Stimulated activated CD4-positive, alpha-beta T cell treated with anti-CD3 and anti-CD28 coated beads, Interleukin-1b, Interleukin-23, amount 100 ng/mL, for 24 hours (primary cell): ENCODE measurements at regions not wholly inside any gene's neighbourhood (a gene's known extent, or its start where the extent isn't known, plus 50 kb on each side); places are given as distances from the start of the nearest gene placed in this dataset.

Experiments used
- DNase-seq, 4 experiments: peaks; one replicate each; pipeline ENCODE4 v3.0.0-alpha.2; 2020; ENCODE audit warnings: low read depth in 4 of 4, low spot score in 1 of 4

DNA sequence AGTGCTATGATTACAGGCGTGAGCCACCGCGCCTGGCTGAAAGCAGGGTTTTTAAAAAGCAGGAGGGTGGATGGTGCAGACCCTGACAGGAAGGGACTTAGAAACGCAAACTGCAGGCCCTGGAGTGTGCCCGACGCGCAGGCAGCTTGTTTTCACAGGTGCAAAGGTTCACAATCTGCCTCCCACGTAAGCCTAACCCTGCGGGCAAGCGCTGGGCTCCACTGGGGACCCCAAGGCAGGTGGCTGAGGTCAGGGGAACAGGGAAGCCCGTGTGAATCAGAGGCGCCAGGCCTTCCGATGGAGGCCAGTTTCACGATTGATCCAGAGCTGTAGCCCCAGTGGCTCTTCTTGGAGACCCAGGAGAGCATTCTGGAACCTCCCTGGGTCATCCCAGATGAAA lies 256.3 kb downstream of the BRD1 start:
- no peak for DNase-seq

DNA sequence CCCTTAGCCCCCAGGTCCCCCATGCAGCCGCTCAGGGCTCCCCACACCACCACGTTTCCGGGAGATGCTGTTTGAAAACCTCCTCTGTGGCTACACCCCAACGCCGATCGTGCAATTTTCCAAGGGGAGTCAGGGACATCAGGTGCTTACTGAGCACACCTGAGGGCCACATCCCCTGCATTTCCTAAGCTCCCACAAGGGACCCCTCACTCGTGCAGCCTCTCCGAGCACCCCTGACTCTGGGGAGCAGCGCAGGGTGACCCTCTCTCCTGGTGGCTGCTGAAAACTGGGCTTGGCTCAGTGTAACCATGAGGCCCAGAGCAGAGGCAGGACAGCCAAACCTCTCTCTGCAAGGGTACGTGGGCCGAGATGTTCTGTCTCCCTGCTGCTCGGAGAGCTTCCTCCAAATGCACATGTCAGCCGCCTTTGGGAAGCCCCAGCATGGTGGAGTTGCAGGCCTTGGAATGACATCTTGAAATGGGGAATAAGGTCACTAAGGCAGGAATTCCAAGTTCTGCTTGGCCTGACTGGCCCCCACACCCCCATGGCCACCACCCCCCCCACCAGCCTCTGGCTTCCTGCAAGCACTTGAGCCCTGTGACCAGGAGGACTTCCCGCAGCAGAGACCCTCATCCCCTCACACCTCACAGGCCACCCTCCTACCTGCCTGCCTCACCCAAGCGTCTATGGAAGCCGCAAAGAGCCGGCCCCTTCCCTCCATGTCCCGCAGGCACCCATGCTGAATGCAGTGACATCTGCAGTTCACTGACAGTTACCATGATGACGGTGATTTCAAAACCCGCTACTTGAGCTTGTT lies 257.4 kb downstream of the BRD1 start:
- no peak for DNase-seq

DNA sequence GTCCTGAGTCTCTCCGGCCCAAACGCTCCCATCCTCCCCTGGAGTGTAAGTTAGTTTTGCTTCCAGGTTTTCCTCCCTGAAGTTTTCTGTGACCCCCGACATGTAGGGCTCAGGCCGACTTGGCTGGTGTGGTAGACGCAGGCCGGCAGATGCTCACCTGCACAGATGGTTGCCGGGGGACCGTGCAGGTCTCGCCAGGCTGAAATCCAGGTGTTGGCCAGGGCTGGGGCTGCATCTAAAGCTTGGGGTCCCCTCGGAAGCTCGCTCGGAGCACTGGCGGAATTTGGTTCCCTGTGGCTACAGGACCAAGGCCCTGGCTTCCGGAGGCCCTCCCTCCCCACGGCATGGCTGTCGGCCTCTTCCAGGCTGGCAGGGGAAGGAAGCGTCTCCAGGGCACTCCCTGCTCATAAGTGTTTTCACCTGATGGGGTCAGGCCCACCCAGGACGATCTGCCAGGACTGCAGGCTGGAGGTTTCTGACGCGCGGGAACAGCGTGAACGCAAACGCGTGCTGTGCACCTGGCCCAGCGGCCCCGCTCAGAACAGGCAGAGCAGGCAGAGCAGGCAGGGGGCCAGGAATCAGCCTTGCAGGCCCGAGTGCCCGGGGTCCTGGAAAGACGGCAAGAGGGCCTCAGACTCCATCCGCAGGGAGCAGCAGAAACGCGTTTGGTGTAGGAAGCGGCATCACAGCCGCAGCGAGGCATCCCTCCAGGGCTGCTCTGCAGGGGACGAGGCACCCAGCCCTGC lies 258.2 kb downstream of the BRD1 start:
- DNase-seq = no peak

- no peak for DNase-seq
These were observed 258.9 kb downstream of the BRD1 start for GRCh38 chr22:49568751-49569285.

- DNase-seq = no peak
These were observed 259.5 kb downstream of the BRD1 start for GRCh38 chr22:49567899-49568750.

GRCh38 chr22:49566693-49567092 lies 261.0 kb downstream of the BRD1 start:
- no peak for DNase-seq

GRCh38 chr22:49566141-49566541 lies 261.5 kb downstream of the BRD1 start:
- DNase-seq = no peak

GRCh38 chr22:49565516-49565855 lies 262.2 kb downstream of the BRD1 start:
- no peak for DNase-seq

DNA sequence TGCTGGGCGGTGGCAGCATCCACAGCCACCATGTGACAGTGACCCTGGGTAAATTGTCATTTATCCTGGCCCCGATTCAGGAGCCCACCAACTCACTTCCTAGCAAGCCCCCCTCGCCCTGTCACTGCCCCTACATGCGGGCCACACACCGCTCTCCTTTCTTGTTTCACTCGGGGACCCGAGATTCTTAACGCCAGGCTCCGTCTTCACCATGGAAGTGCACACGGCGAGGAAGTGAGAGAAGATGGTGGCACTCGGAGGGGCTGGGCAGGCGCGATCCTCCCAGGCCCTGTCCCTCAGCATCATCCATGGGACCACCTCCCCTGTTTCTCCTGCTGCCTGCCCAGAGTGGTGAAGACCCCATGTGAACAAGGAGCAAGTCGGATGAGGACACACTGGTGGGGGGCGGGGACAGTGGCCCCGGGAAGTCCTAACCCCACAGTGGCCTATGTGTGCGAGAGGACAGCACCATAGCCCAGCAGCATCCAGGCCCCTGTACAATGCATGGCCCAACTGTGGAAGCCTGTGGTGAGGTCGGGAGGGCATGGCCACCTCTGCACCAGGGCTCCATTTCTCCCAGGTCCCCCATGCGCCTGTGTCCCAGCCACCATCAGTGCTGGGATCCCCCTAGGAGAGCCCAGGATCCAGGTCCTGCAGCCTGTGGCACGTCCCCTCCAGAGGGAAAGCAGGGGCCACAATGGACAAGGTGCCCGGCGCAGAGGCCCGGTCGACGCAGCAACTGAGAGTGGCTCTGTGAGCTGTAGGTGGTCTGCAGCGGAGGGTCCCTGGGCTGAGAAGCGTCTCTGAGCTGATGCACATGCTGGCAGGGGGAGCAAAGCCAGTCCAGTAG lies 262.8 kb downstream of the BRD1 start:
- no peak for DNase-seq

DNA sequence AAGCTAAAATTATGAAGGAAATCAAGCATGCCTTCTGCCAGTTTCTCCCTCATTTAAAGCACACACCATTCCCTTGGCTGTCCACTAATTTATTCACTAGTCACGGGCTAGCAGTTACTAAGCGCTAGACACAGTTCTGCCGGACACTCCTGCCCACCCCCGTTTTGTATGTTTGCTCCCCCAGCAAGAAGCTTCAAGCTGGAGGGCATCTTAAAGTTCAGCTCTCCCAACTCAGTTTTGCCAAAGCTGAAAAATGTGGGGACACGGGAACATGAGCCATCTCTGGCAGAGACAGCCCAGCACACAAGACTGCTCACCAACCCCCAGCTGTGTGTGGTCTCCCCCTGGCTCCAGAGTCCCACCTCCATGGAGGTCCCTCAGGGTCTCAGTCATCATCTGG lies 263.6 kb downstream of the BRD1 start:
- DNase-seq = no peak

DNA sequence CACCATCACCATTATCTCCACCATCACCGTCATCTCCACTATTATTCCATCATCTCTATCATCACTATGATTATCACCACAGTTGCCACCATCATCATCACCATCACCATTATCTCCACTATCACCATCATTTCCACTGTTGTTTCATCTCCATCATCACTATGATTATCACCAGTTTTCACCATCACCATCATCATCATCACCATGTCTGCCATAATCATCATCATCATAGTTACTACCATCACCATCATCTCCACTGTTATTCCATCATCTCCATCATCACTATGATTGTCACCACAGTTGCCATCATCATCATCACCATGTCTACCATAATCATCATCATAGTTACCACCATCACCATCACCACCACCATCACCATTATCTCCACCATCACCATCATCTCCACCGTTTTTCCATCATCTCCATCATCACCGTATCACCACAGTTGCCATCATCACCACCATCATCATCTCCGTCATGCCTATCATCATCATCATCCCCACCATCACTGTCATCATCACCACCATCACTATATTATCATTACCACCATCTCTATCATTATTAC lies 264.9 kb downstream of the BRD1 start:
- no peak for DNase-seq

DNA sequence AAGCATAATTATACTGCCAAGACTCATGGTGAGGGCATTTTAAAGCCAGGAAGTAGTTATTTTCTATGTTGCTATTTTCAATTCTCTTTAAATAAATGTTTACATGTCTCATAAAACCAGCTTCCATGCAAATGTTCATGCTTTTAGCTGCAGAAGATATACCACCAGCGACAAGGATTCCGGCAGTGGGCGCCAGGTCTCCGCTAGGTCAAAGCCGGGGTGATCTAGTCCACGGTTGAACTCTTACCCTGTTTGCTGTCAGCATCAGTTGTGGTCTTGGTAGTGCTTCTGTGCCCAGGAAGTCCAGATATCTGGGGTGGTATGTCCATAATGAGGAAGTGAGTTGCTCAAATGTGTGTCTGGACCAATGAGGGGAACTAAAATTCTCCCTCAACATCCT lies 265.7 kb downstream of the BRD1 start:
- DNase-seq = no peak

- no peak for DNase-seq
These were observed 266.3 kb downstream of the BRD1 start for GRCh38 chr22:49561338-49561737.

- no peak for DNase-seq
These were observed 272.1 kb downstream of the BRD1 start for GRCh38 chr22:49555526-49555925.

DNA sequence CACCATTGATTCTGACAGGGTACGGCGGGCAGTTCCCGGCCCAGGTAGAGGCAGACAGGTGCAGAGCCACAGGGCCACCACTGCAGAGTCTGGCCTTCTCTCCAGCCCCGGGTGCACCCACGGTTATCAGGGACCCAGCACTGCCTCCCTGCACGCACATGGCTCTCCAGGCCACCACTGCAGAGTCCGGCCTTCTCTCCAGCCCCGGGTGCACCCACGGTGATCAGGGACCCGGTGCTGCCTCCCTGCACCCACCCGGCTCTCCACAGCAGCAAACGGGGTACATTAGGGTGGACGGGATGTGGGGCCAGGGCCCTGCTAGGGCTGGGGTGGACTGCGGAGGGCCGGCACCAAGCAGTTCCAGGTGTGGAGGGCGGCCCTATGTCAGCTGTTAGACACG lies 272.9 kb downstream of the BRD1 start:
- DNase-seq = no peak

- DNase-seq = no peak
These were observed 273.4 kb downstream of the BRD1 start for GRCh38 chr22:49554296-49554625.

DNA sequence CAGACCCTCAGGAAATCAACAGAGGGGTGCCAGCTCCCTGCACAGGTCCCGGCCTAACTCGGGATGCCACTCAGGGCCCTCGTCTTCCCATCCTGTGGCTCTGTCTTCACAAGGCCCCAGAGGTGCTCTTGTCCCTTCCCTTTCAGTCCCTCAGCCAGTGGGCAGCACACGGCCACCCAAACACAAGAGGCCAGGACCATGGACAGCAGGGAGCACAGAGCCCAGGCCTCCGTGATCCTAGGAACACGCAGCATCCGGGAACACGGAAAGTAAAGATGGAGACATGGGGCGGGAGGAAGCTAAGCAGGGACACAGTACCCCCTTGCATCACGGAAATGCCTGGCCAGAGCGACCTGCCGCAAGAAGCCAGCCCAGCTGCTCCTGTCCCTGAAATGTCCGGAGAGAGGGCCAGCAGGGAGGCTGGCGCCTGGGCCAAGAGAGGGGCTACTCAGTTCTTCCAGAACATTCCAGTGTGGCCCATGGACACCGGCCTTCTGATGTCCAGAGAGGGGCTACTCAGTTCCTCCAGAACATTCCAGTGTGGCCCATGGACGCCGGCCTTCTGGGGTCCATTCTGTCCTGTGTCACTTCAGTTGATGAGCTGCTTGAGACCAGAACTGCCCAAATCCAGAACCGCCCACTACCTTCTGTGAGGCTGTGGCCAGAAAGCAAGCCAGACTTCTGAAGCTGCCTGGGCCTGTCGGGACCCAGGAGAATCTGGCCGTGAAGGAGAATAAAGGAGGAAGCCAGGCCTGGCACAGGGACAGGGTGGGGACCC lies 274.0 kb downstream of the BRD1 start:
- DNase-seq = no peak

DNA sequence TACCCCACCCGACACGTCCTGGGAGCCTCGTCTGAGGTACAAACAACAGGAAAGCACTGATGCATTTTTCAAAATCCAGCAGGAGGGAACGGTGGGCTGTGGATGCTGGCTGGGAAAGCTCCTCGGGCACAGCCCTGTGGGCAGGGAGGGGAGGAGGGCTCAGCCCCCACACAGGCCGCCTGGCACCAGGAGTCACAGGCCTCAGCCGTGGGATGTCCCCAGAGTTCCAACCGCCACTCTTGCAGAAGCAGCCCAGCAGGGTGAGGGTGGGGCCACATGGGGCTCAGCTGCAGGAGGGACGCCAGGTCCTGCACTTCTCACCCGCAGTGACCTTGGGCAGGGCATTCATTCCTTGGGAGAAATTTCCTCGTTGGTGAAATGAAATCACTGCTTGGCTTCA lies 274.6 kb downstream of the BRD1 start:
- no peak for DNase-seq

DNA sequence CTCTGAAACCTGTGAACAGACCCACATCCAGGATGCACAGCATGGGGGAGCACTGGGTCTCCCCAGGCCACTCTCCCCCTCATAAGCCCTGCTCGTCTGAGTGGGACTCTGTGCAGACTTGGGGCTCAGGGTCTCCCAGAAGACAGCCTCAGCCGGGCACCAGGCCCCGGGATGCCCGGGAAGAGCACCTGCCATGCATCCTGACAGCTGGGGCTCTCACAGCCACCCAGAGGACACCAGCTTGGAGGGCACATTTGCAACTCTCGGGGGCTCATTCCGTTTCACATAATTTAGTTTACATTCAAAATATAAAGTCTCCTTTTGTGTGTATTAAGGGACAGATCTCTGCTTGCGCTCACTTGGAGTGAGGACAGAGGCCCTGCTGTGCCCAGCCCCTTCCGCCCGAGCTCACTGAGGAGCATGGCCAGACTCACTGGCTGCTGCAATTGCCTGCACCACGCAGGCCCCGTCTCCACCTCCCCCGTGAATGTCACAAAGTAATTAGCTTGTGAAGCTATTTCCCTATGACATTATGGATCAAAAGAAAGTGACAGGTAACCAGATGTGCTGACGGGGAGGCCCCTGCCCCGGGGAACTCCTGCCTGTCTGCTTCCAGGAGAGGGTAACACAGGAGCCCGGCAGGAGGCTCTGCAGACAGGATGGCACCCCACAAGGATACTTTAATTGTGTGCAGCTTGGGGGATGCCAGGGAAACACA lies 275.6 kb downstream of the BRD1 start:
- DNase-seq = no peak
